Activated CD4-positive, alpha-beta T cell treated with anti-CD3 and anti-CD28 coated beads, Interleukin-2, amount 50 U/mL, for 1 hour (primary cell): ENCODE measurements at regions not wholly inside any gene's neighbourhood (a gene's known extent, or its start where the extent isn't known, plus 50 kb on each side); places are given as distances from the start of the nearest gene placed in this dataset.

ENCODE experiments used
- DNase-seq: peaks from one replicate; pipeline ENCODE4 v3.0.0-alpha.2; 2020

DNA sequence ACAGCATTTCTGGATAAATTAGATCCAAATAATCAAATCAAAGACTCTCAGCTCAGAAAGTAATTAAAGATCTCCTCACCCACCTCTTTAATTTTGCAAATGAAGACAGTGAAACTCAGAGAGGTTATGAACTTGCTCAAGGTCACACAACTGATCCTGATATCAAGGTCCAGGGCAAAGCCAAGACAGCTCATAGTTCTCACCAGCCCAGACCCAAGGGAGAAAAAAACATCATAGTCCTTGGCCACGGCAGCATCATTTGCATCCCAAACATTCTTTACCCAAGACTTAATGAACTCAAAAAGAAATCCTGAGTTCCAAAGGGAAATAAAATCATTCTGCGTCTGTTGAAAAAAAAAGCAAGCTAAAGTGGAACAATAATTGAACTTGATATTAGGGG, 112.1 kb downstream of the DAD1 start:
- no peak for DNase-seq

GRCh38 chr14:22476005-22476751, 112.8 kb downstream of the DAD1 start:
- DNase-seq, result no peak

DNA sequence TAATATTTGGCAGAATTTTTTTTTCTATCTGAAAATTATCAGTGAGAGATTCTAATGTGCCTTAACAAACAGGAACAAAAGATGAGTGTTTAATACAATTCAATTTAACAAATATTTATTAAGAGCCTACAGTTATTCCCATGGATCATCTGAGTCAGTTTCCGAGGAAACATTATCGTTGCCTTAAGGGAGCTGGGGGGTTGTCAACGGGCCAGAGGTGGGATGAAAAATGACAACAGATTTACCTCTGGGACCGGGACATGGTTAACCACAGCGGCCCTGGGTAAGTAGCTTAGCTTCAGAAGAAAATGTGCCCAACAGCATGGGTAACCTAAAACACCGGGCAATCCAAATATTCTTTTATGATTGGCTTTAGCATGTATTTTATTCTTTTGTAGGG, 113.6 kb downstream of the DAD1 start:
- no peak for DNase-seq

DNA sequence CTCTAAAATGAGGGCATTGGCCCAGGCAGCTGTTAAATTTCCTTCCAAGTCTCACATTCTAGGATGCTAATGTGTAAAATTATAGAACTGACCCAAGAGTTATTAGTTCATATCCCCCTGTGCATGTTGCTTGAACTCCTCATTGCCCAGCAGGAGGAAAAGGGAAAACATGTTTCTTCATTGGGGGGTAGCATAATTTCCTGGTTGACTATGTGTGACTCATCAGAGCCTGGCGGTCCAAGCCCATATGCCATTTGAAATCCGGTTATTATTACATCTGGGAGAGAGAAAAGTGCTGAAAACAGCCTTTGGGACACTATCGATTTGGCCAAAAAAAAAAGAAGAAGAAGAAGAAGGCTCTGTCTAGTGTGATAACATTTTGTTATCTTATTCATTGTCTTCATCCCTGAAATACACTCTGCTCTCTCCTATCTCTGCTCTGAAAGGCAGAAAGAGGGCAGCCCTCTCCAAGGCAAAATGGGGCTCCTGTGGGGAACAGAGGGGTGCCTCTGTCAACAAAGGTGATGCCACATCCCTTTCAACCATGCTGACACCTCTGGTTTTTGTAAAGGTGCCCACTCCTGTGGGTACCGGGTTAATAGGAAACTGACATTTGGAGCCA, 114.2 kb downstream of the DAD1 start:
- no peak for DNase-seq

DNA sequence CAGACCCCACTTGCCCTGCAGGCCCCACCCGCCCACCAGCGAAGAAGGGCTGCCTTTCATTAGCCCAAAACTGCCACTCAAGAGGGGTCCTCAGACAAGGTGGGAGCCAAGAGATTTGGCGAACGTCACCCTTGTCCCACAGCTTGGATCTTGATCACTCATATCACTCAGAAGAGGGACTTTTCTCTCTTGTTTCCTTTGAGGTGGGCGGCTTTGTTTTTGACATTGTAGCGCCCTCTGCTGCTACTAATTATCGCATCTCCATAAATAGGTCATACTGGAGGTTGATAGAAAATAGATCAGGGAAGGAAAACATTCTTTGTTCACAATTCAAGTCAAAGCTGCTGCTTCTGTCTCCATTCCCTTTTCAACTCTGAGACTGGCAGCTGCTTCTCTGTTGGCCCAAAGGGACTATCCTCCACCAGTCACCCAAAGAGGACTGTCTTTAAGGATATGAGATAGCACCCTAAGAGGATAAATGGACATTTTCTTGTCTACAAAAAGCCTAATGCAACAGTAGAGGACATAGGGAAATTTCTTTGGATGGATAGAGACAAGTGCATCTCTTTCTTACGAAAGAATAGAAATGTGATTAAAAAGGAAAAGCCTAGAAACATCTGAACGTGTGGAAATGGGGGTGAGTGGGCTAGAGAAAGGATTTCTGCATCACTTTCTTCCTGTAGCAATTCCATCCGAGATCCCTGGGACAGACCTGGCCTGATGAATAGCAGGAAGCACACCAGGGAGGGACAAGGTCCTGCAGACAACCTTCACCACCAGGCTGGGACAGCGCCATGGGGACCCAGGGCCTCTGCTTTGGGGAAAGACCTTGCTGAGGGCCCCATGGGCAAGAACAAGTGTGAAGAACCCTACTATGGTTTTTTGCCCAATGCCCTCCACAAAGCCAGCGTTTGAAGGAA, 115.8 kb downstream of the DAD1 start:
- no peak for DNase-seq

- no peak for DNase-seq
Measured at GRCh38 chr14:22472466-22472865, 116.6 kb downstream of the DAD1 start.

DNA sequence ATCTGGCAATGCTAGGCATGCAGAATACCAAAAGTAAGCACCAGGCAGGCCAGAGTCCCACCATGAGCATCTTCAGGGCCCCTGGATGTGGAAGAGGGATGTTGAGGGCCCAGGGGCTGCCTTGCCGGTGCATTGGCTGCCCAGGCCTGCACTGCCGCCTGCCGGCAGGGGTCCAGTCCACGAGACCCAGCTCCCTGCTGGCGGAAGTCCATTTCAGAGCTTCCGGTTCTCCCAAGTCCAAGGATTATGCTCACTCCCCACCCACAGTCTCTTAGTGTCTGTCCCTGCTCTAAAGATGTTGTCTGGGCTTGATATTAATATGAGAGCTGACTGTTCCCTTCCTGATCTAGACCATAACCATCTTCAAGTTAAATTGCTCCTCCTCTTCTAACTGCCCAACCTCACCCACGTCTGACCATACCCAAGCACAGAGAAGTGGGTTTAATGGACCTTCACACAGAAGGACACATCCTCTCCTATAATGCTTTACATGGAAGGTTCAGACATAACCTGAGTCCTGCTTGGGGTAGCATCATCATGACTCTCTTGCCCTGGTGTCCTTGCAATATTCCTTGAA, 117.4 kb downstream of the DAD1 start:
- no peak for DNase-seq

- DNase-seq, result no peak
Measured at GRCh38 chr14:22469538-22470303, 119.3 kb downstream of the DAD1 start.

GRCh38 chr14:22468830-22469229, 120.2 kb downstream of the DAD1 start:
- DNase-seq, result no peak

GRCh38 chr14:22466491-22466890, 122.5 kb downstream of the DAD1 start:
- DNase-seq, result no peak

GRCh38 chr14:22465201-22465840, 123.7 kb downstream of the DAD1 start:
- DNase-seq, result no peak

DNA sequence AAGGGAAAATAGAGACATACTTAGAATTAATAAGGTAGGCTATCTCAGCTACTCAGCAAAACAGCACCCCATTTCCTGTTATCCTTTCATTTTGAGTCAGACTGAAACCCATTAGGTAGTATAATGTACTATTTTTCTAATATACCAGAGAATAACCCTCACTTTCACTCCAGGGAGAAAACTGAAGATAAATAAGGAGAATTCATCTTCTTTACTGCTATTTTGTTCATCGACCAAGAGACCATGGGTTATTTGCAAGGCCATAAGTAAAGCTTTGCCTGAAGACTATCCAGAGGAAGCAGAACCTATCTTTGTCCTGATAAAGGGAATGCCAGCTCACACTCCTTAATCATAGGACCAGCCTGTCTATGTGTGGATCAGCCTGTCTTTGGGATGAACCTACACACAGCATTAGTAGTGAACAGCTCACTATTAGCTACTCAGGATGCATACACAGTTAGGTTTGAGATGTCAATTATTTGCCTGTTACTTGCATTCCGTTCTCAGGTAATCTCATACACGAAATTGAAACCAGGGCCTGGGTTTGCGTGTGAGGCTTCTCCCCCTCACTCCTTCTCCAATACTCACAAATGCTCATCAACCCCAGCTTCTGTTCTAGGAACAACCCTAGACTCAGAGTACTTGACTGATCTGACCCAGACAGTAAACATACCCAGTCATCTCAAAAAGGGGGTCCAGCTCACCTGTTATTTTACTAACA, 124.4 kb downstream of the DAD1 start:
- DNase-seq, result no peak

- no peak for DNase-seq
Measured at GRCh38 chr14:22463763-22464173, 125.3 kb downstream of the DAD1 start.

DNA sequence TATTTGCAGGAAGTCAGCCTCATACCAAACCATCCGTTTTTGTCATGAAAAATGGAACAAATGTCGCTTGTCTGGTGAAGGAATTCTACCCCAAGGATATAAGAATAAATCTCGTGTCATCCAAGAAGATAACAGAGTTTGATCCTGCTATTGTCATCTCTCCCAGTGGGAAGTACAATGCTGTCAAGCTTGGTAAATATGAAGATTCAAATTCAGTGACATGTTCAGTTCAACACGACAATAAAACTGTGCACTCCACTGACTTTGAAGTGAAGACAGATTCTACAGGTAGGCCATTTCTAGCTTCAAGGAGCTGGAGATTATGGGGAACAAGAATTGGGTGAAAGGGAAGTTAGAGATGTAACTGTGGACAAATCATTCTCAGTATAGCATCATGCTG, 126.1 kb downstream of the DAD1 start:
- DNase-seq, result no peak

- no peak for DNase-seq
Measured at GRCh38 chr14:22460461-22461195, 128.4 kb downstream of the DAD1 start.

DNA sequence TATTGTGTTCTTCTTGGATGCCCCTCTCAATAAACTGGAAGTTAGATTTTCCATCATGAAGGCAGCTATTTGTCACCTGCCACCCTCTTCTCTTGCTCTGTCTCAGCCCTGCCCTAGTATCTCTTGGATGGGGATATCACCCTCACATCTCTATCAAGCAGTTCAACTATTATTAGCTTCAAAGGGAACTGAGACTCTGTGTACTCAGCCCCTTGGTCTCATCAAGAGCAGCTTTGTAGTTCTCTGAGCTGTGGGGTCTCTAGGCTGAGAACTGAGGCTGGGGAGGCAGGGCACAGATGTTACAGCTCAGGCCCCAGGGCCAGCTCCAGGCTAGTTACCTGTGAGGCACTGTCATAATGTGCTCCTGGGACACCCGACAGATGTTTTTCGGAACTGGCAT, 130.3 kb downstream of the DAD1 start:
- no peak for DNase-seq

DNA sequence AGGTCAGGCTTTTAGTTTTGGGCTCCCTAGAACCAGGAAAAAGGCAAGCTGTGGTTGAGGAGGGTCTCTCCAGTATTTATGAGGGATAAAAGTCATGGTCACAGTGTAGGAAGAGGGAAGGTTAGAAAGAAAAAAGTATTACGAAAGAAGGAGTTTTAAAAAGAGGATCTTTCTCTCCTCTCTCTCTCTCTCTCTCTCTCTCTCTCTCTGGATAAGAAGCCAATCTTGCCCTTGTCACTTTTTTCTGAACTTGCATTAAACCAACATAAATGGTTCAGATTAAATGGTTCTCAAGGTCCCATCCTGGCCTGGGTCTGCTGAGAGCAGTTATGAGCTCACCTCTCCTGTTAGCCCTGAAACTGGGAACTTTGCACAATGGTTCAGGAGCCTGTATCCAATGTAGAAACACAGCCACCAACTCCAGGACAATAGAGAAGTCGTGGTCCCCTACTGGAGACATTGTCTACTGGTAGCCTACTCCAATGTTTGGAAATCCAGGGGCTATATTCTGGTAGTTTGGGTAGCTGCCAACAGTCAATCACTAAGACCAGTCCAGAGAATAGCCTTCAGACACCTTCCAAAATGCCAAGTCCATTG, 131.9 kb downstream of the DAD1 start:
- DNase-seq, result no peak

- DNase-seq, result no peak
Measured at GRCh38 chr14:22456421-22456820, 132.6 kb downstream of the DAD1 start.

DNA sequence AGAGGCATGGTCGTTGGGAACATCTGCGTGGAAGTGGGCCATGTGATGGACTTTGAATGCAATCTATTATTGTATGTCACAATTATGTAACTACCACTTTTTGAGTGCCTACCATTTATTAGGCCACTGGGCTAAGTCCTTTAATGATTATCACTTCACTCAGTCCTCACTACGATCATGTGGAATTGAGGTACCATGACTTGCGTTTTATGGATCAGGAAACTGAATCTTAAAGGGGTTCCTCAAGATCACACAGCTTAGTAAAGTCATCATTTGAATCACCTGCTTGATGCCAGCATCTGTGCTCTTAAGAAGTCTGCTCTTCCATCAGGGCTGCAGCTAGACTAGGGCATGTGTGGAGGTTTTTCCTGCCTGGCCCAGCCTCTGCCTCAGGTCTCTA, 136.7 kb downstream of the DAD1 start:
- DNase-seq, result no peak

GRCh38 chr14:22450266-22450665, 138.8 kb downstream of the DAD1 start:
- no peak for DNase-seq
